Liver (tissue), 3 donors: ENCODE measurements at regions not wholly inside any gene's neighbourhood (a gene's known extent, or its start where the extent isn't known, plus 50 kb on each side); places are given as distances from the start of the nearest gene placed in this dataset.

Source experiments
- HNF4G ChIP-seq: IDR thresholded peaks from 2 replicates; pipeline ENCODE4 v1.6.1; 2016; ENCODE audit warnings: antibody characterized with exemption
- JUND ChIP-seq, 2 donors: IDR thresholded peaks; 2 replicates each; pipeline ENCODE4 v1.6.1; 2016; ENCODE audit warnings: antibody characterized with exemption in 2 of 2
- RAD21 ChIP-seq, 2 donors: IDR thresholded peaks; 2 replicates each; pipeline ENCODE4 v1.6.1; 2016; ENCODE audit warnings: antibody characterized with exemption in 2 of 2, mild to moderate bottlenecking in 2 of 2
- SP1 ChIP-seq: IDR thresholded peaks from 2 replicates; pipeline ENCODE4 v1.6.1; 2018; ENCODE audit warnings: antibody characterized with exemption, mild to moderate bottlenecking
- TF ChIP-seq, protein P1 (sequence below): fragments of 150-350 bp; IDR thresholded peaks from 2 replicates; pipeline ENCODE4 v1.5.1; 2017; ENCODE audit warnings: improper control_type of control experiment, low read depth, low read length; ENCODE audit not compliant: missing input control
- TF ChIP-seq, protein P2 (sequence below): IDR thresholded peaks from 2 replicates; pipeline ENCODE4 v1.6.1; 2016; ENCODE audit warnings: antibody characterized with exemption
- TF ChIP-seq, protein P3 (sequence below): IDR thresholded peaks from 2 replicates; pipeline ENCODE4 v1.6.1; 2016; ENCODE audit warnings: antibody characterized with exemption, mild to moderate bottlenecking
- TF ChIP-seq, protein P4 (sequence below): IDR thresholded peaks from 2 replicates; pipeline ENCODE4 v1.6.1; 2016; ENCODE audit warnings: antibody characterized with exemption
- donor health status: healthy.
- donor health status: healthy.

DNA sequence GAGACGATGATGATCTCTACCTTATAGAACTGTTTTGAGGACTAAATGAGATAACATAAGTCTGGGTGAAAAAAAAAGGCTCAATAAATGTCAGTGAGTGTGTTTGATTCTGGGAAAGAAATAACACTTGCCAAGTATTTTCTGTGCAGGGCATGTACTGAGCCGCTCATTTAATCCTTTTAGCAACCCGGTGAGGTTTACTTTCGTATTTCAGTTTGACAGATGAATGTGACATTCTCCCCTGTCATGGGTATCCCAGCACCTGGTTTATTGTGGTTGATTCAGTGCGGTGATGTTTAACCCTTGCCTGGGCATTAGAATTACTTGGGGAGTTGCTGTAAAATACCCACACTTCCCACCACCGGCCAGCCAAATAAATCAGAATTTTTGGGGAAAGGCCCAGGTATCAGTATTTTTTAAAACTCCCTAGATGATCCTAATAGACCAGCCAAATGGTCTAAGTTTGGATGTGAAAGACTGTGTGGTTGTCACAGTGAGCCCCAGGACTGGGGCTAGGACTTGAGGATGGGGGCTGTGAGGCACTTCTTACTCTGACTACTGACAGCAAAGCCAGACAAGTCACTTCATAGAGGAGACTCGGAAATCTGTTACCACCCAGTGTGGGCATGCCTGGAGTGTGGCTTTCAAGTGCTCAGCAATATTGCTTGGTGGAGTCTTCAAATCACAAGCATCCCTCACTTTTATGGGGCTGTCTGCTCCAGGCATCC is 100.2 kb upstream of the KCNG1 start:
- TF ChIP-seq HNF4G = no peak
- TF ChIP-seq, protein P1, sequence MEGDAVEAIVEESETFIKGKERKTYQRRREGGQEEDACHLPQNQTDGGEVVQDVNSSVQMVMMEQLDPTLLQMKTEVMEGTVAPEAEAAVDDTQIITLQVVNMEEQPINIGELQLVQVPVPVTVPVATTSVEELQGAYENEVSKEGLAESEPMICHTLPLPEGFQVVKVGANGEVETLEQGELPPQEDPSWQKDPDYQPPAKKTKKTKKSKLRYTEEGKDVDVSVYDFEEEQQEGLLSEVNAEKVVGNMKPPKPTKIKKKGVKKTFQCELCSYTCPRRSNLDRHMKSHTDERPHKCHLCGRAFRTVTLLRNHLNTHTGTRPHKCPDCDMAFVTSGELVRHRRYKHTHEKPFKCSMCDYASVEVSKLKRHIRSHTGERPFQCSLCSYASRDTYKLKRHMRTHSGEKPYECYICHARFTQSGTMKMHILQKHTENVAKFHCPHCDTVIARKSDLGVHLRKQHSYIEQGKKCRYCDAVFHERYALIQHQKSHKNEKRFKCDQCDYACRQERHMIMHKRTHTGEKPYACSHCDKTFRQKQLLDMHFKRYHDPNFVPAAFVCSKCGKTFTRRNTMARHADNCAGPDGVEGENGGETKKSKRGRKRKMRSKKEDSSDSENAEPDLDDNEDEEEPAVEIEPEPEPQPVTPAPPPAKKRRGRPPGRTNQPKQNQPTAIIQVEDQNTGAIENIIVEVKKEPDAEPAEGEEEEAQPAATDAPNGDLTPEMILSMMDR = no peak
- TF ChIP-seq, protein P2, sequence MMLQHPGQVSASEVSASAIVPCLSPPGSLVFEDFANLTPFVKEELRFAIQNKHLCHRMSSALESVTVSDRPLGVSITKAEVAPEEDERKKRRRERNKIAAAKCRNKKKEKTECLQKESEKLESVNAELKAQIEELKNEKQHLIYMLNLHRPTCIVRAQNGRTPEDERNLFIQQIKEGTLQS = no peak
- TF ChIP-seq, protein P3, sequence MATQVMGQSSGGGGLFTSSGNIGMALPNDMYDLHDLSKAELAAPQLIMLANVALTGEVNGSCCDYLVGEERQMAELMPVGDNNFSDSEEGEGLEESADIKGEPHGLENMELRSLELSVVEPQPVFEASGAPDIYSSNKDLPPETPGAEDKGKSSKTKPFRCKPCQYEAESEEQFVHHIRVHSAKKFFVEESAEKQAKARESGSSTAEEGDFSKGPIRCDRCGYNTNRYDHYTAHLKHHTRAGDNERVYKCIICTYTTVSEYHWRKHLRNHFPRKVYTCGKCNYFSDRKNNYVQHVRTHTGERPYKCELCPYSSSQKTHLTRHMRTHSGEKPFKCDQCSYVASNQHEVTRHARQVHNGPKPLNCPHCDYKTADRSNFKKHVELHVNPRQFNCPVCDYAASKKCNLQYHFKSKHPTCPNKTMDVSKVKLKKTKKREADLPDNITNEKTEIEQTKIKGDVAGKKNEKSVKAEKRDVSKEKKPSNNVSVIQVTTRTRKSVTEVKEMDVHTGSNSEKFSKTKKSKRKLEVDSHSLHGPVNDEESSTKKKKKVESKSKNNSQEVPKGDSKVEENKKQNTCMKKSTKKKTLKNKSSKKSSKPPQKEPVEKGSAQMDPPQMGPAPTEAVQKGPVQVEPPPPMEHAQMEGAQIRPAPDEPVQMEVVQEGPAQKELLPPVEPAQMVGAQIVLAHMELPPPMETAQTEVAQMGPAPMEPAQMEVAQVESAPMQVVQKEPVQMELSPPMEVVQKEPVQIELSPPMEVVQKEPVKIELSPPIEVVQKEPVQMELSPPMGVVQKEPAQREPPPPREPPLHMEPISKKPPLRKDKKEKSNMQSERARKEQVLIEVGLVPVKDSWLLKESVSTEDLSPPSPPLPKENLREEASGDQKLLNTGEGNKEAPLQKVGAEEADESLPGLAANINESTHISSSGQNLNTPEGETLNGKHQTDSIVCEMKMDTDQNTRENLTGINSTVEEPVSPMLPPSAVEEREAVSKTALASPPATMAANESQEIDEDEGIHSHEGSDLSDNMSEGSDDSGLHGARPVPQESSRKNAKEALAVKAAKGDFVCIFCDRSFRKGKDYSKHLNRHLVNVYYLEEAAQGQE = no peak
- TF ChIP-seq RAD21 (IDR thresholded peaks at IDR 0.05) = no peak
- TF ChIP-seq, protein P4, sequence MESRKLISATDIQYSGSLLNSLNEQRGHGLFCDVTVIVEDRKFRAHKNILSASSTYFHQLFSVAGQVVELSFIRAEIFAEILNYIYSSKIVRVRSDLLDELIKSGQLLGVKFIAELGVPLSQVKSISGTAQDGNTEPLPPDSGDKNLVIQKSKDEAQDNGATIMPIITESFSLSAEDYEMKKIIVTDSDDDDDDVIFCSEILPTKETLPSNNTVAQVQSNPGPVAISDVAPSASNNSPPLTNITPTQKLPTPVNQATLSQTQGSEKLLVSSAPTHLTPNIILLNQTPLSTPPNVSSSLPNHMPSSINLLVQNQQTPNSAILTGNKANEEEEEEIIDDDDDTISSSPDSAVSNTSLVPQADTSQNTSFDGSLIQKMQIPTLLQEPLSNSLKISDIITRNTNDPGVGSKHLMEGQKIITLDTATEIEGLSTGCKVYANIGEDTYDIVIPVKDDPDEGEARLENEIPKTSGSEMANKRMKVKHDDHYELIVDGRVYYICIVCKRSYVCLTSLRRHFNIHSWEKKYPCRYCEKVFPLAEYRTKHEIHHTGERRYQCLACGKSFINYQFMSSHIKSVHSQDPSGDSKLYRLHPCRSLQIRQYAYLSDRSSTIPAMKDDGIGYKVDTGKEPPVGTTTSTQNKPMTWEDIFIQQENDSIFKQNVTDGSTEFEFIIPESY = no peak
- no peak for TF ChIP-seq SP1
- TF ChIP-seq JUND (IDR thresholded peaks at IDR 0.05) = no peak
